ENCODE measurements at regions not wholly inside any gene's neighbourhood (a gene's known extent, or its start where the extent isn't known, plus 50 kb on each side); places are given as distances from the start of the nearest gene placed in this dataset.

DNA sequence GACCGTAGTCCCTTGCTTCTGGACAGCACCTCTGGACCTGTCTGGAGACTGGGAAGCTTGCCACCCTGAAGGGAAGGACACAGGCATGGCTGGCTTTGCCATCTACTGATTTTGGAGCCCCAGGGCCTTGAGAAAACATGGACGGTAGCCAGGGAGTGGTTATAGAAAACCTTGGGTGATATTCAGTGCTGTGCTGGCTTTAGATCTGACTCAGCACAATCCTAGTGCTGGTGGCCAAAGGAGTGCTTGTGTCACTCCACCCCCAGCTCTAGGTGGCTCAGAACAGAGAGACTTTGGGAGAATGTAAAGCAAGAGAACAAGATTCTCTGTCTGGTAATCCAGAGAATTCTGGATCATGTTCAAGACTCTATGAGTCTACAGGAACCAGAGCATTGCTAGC lies 214.5 kb upstream of the IGF1 start:
- no peaks in the 10 kb centered on the region for H3K79me1 ChIP-seq (ENCODE audit: low read depth in 1 of 2, low read length in 2 of 2)
- in situ Hi-C loops (cut with MboI; ENCODE audit: low sequenced_read_pairs), result no loop called here
- no peak overlapping the region for H4K8ac ChIP-seq (ENCODE audit: low read depth in 2 of 2, low read length in 2 of 2)
- H3K9me1 ChIP-seq (ENCODE audit: insufficient read depth, low read length), result no peaks in the 10 kb centered on the region
- H2AK5ac ChIP-seq (ENCODE audit: low read depth, low read length), result no peak overlapping the region
- H3K27me3 ChIP-seq (ENCODE audit: control insufficient read depth, insufficient read depth, low read length), result no peaks in the 10 kb centered on the region
- ATAC-seq (ENCODE audit: low read depth) (no peak), DNase-seq (no peak)
- no peak overlapping the region for H4K5ac ChIP-seq (ENCODE audit: low read depth, low read length)
- H4K91ac ChIP-seq (ENCODE audit: insufficient read depth, low read depth, low read length), result no peak overlapping the region
- no peak for TF ChIP-seq RFX5 (IDR thresholded peaks at IDR 0.05; ENCODE audit: low read depth, low read length)
- no peak for TF ChIP-seq SMC3 (IDR thresholded peaks at IDR 0.05; ENCODE audit: low read depth, low read length)
- TF ChIP-seq BHLHE40 (IDR thresholded peaks at IDR 0.05; ENCODE audit: low read depth, low read length), result no peak
- no peak for TF ChIP-seq ELK1 (IDR thresholded peaks at IDR 0.05; ENCODE audit: borderline replicate concordance, low read depth, low read length)
- TF ChIP-seq MAFK (IDR thresholded peaks at IDR 0.05; ENCODE audit: low read depth, low read length), result peak; percentile 32; the same call in 1 of the 2 replicates
- no peaks in the 10 kb centered on the region for H4K20me1 ChIP-seq (ENCODE audit: insufficient read depth, low read length)
- dilution Hi-C loops (cut with HindIII; ENCODE audit: low sequenced_read_pairs, unreplicated experiment), result no loop called here
- H3K23ac ChIP-seq (ENCODE audit: low read depth, low read length), result no peak overlapping the region
- no peak overlapping the region for H2BK20ac ChIP-seq (ENCODE audit: low read depth, low read length)
- no peaks in the 10 kb centered on the region for H3K4me1 ChIP-seq (ENCODE audit: control insufficient read depth, insufficient read depth, low read length)
- no peak overlapping the region for H3K27ac ChIP-seq (ENCODE audit: insufficient read depth, low read length)
- WGBS, 2 experiments (ENCODE audit: extremely low coverage in 2 of 2, insufficient read length in 1 of 2), result no CpG with 5 or more reads among the region's 2 CpGs
- no peak overlapping the region for H3K14ac ChIP-seq (replicated peaks; ENCODE audit: low read depth, low read length)
- H3K9me3 ChIP-seq (ENCODE audit: control insufficient read depth, insufficient read depth, low read length), result no peaks in the 10 kb centered on the region
- no peak overlapping the region for H3K9ac ChIP-seq (ENCODE audit: low read depth, low read length)
- H2AK9ac ChIP-seq (replicated peaks; ENCODE audit: low read depth, low read length, poor library complexity), result no peak overlapping the region
- CTCF ChIA-PET, result no interaction called here
- H3K18ac ChIP-seq (ENCODE audit: low read depth, low read length), result no peak overlapping the region
- no TSS peak for BruUV-seq (replicated peaks)
- H3K4me3 ChIP-seq (ENCODE audit: insufficient read depth, low read depth, low read length), result no peak overlapping the region
- H2AFZ ChIP-seq (replicated peaks; ENCODE audit: low read length, poor library complexity), result no peak overlapping the region
- POLR2A ChIA-PET (ENCODE audit: unreplicated experiment), result no interaction called here
- no peak overlapping the region for H3K56ac ChIP-seq (ENCODE audit: extremely low read depth, insufficient read depth, low read length)
- no peak overlapping the region for H2BK120ac ChIP-seq (ENCODE audit: low read depth, low read length)
- H3K4ac ChIP-seq (ENCODE audit: low read depth, low read length), result no peak overlapping the region
- H2BK5ac ChIP-seq (ENCODE audit: low read depth, low read length, poor library complexity, severe bottlenecking), result no peak overlapping the region
- no peak overlapping the region for H3K4me2 ChIP-seq (ENCODE audit: low read depth, low read length)
- no peak overlapping the region for H2BK15ac ChIP-seq (ENCODE audit: low read depth, low read length)
- intact Hi-C loops (cut with micrococcal nuclease), result no loop called here
- no peaks in the 10 kb centered on the region for H3K36me3 ChIP-seq (ENCODE audit: control insufficient read depth, insufficient read depth, low read length)
